Endodermal cell (in vitro differentiated cells): ENCODE measurements at regions not wholly inside any gene's neighbourhood (a gene's known extent, or its start where the extent isn't known, plus 50 kb on each side); places are given as distances from the start of the nearest gene placed in this dataset.

Experiments used
- DNase-seq: peaks from one replicate; pipeline ENCODE4 v3.0.0-alpha.2; 2017
- H3K27ac ChIP-seq: 2 replicates; pipeline ENCODE4 v1.5.1; 2013; ENCODE audit warnings: mild to moderate bottlenecking, low read depth, low read length, moderate library complexity
- H3K27me3 ChIP-seq: 2 replicates; pipeline ENCODE4 v1.6.1; 2013; ENCODE audit warnings: mild to moderate bottlenecking, low read length, moderate library complexity; ENCODE audit not compliant: insufficient read depth, control insufficient read depth, poor library complexity, severe bottlenecking
- H3K36me3 ChIP-seq: 2 replicates; pipeline ENCODE4 v1.7.0; 2013; ENCODE audit warnings: mild to moderate bottlenecking, low read length, moderate library complexity; ENCODE audit not compliant: control insufficient read depth, insufficient read depth
- H3K4me1 ChIP-seq: one replicate; pipeline ENCODE4 v1.7.0; 2013; ENCODE audit warnings: low read length; ENCODE audit not compliant: control insufficient read depth, insufficient read depth
- H3K4me3 ChIP-seq: 2 replicates; pipeline ENCODE4 v1.5.1; 2013; ENCODE audit warnings: mild to moderate bottlenecking, low read length, moderate library complexity
- H3K9ac ChIP-seq: 2 replicates; pipeline ENCODE4 v1.6.1; 2013; ENCODE audit warnings: mild to moderate bottlenecking, low read length, moderate library complexity; ENCODE audit not compliant: poor library complexity, severe bottlenecking; ENCODE audit errors: extremely low read depth
- H3K9me3 ChIP-seq: 2 replicates; pipeline ENCODE4 v1.6.1; 2013; ENCODE audit warnings: mild to moderate bottlenecking, low read length, moderate library complexity; ENCODE audit not compliant: control insufficient read depth
- H3K27ac Mint-ChIP-seq: 2 replicates; pipeline ENCODE4 v1.8.0; 2020; ENCODE audit warnings: mixed read lengths
- H3K27me3 Mint-ChIP-seq: 2 replicates; pipeline ENCODE4 v1.8.0; 2021; ENCODE audit warnings: mild to moderate bottlenecking, mixed read lengths; ENCODE audit not compliant: insufficient read depth
- H3K36me3 Mint-ChIP-seq: 2 replicates; pipeline ENCODE4 v1.8.0; 2020; ENCODE audit warnings: low read depth, mixed read lengths
- H3K4me1 Mint-ChIP-seq: 2 replicates; pipeline ENCODE4 v1.8.0; 2020; ENCODE audit warnings: mixed read lengths
- H3K4me3 Mint-ChIP-seq: 2 replicates; pipeline ENCODE4 v1.8.0; 2020; ENCODE audit warnings: mild to moderate bottlenecking, moderate library complexity, mixed read lengths
- H3K9me3 Mint-ChIP-seq: 2 replicates; pipeline ENCODE4 v1.8.0; 2020; ENCODE audit warnings: mild to moderate bottlenecking, mixed read lengths
- WGBS, 2 experiments: methylation state at CpG; one replicate each; pipeline versions ENCODE4 v1.1.5 to v1.1.7; 2013; ENCODE audit warnings: missing lambda C conversion rate in 2 of 2, mixed read lengths in 1 of 2; ENCODE audit not compliant: insufficient coverage in 1 of 2, insufficient read length in 1 of 2; 5-methylcytosine and 5-hydroxymethylcytosine counted together
- TF ChIP-seq, protein P1 (sequence below): fragments of 200-600 bp; sonication (generic); conservative IDR thresholded peaks from 2 replicates; pipeline ENCODE4 v1.5.0; 2021; ENCODE audit warnings: antibody characterized with exemption, mild to moderate bottlenecking

DNA sequence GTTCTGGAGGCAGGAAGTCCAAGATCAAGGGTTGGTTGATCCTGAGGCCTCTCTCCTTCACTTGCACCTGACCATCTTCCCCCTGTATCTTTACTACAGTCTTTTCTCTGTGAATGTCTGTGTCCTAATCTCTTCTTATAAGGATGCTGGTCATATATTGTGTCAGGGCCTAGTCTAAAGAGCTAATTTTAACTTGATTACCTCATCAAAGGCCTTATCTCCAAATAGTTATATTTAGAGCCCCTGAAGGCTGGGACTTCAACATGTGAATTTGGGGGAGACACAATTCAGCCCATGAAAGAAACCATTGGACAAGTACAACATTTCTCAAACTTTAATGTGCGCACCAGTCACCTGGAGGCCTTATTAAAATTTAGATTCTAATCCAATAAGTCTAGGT lies 62.8 kb upstream of the DYNLT3 start:
- H3K27ac Mint-ChIP-seq: no peak overlapping the region
- no peaks in the 10 kb centered on the region for H3K4me1 ChIP-seq
- no peaks in the 10 kb centered on the region for H3K36me3 ChIP-seq
- no peak overlapping the region for H3K4me3 ChIP-seq
- peaks cover 9% of the 10 kb centered on the region for H3K27me3 ChIP-seq
- peaks cover 35% of the 10 kb centered on the region for H3K9me3 Mint-ChIP-seq
- no peaks in the 10 kb centered on the region for H3K4me1 Mint-ChIP-seq
- 92% methylated on average over 1 of the region's 1 CpG; no CpG with 5 or more reads in 1 of the 2 experiments for WGBS, 2 experiments
- peaks cover 15% of the 10 kb centered on the region for H3K27me3 Mint-ChIP-seq
- no peak for DNase-seq
- H3K36me3 Mint-ChIP-seq: no peaks in the 10 kb centered on the region
- TF ChIP-seq, protein P1, sequence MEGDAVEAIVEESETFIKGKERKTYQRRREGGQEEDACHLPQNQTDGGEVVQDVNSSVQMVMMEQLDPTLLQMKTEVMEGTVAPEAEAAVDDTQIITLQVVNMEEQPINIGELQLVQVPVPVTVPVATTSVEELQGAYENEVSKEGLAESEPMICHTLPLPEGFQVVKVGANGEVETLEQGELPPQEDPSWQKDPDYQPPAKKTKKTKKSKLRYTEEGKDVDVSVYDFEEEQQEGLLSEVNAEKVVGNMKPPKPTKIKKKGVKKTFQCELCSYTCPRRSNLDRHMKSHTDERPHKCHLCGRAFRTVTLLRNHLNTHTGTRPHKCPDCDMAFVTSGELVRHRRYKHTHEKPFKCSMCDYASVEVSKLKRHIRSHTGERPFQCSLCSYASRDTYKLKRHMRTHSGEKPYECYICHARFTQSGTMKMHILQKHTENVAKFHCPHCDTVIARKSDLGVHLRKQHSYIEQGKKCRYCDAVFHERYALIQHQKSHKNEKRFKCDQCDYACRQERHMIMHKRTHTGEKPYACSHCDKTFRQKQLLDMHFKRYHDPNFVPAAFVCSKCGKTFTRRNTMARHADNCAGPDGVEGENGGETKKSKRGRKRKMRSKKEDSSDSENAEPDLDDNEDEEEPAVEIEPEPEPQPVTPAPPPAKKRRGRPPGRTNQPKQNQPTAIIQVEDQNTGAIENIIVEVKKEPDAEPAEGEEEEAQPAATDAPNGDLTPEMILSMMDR: no peak
- no peak overlapping the region for H3K9ac ChIP-seq
- no peaks in the 10 kb centered on the region for H3K9me3 ChIP-seq
- H3K4me3 Mint-ChIP-seq: no peak overlapping the region
- no peak overlapping the region for H3K27ac ChIP-seq

GRCh38 chrX:37912304-37912703 lies 64.9 kb upstream of the DYNLT3 start:
- no peak overlapping the region for H3K9ac ChIP-seq
- Mint-ChIP-seq H3K4me3 (no peak overlapping the region), H3K9me3 (peaks cover 28% of the 10 kb centered on the region), H3K27me3 (peaks cover 5% of the 10 kb centered on the region), H3K4me1 (no peaks in the 10 kb centered on the region), H3K27ac (no peak overlapping the region), H3K36me3 (no peaks in the 10 kb centered on the region)
- WGBS, 2 experiments: 94% methylated on average over 2 of the region's 3 CpGs; no CpG with 5 or more reads in 1 of the 2 experiments
- H3K4me3 ChIP-seq: no peak overlapping the region
- DNase-seq: no peak
- no peak overlapping the region for H3K27ac ChIP-seq
- no peaks in the 10 kb centered on the region for H3K36me3 ChIP-seq
- no peaks in the 10 kb centered on the region for H3K9me3 ChIP-seq
- TF ChIP-seq, protein P1: no peak
- H3K4me1 ChIP-seq: no peaks in the 10 kb centered on the region
- H3K27me3 ChIP-seq: no peaks in the 10 kb centered on the region

- no peak overlapping the region for H3K4me3 ChIP-seq
- TF ChIP-seq, protein P1: no peak
- Mint-ChIP-seq H3K27ac (no peak overlapping the region), H3K27me3 (peaks cover 3% of the 10 kb centered on the region), H3K9me3 (peaks cover 31% of the 10 kb centered on the region), H3K36me3 (no peaks in the 10 kb centered on the region), H3K4me1 (no peaks in the 10 kb centered on the region), H3K4me3 (no peak overlapping the region)
- no peaks in the 10 kb centered on the region for H3K9me3 ChIP-seq
- no peaks in the 10 kb centered on the region for H3K4me1 ChIP-seq
- no peak for DNase-seq
- no peaks in the 10 kb centered on the region for H3K36me3 ChIP-seq
- H3K27me3 ChIP-seq: no peaks in the 10 kb centered on the region
- no peak overlapping the region for H3K9ac ChIP-seq
- no peak overlapping the region for H3K27ac ChIP-seq
These were observed 65.4 kb upstream of the DYNLT3 start for GRCh38 chrX:37912777-37913176.
